CD4-positive, alpha-beta T cell treated with Interleukin-1 beta for 1 hour (primary cell): ENCODE measurements at regions not wholly inside any gene's neighbourhood (a gene's known extent, or its start where the extent isn't known, plus 50 kb on each side); places are given as distances from the start of the nearest gene placed in this dataset.

Experiments
- DNase-seq, 2 donors: peaks; one replicate each; pipeline ENCODE4 v3.0.0-alpha.2; 2020 to 2022

DNA sequence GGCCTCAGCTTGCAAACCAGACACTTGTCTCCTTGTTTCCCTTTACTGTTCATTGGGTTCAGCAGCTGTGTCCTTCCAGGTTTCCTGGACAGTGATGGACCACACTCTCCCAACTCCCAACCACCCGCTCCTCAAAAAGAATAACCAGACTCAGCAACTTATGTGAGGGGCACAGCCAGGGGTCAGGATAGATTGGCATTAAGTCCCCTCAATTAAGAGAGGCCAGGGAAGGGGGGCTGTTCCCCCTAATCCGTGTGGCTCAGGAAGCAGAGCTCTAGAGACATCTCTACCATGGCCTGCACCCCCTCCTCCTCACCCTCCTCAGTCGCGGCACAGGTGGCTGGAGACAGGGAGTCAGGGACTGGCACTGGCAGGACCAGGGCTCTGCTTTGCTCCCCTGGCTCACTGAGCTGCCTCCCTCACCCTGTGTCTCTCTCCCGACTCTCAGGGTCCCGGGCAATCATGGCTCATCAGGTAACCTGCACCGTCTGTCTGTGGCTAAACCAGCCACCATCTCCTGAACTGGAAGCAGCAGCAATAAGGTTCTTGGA lies 111.7 kb downstream of the ZNF280B start:
- no peak for DNase-seq

GRCh38 chr22:22397292-22397870 lies 111.2 kb downstream of the ZNF280B start:
- no peak for DNase-seq

DNA sequence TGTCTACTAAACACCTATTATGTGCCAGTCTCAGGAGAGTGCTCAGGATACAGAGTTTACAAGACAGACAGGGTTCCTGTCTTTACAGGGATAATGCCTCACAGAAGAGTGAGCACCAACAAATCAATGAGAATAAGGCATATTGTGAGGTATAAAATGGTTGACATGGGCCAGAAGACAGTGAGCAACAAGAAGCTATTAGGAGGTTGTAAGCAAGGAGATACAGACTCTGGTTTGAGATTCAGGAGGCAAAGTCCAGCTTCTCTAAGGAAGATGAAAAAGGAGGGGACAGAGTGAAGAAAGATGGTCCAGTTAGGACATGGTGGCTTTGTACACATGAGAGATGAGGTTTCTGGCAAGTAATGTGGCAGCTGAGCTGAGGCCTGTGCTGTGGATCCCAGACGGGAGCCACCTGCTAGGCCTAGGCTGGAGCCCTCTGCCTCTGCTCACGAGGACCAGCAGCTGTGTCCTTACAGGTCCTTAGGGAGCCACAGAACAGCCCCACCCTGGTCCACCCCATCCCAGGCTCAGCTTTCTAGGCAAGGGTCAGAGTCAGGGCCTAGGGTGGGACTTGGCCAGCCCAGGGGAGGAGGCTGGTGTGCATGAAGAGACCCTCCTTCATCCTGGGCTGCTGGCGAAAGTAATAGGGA lies 110.5 kb downstream of the ZNF280B start:
- DNase-seq, result no peak

DNA sequence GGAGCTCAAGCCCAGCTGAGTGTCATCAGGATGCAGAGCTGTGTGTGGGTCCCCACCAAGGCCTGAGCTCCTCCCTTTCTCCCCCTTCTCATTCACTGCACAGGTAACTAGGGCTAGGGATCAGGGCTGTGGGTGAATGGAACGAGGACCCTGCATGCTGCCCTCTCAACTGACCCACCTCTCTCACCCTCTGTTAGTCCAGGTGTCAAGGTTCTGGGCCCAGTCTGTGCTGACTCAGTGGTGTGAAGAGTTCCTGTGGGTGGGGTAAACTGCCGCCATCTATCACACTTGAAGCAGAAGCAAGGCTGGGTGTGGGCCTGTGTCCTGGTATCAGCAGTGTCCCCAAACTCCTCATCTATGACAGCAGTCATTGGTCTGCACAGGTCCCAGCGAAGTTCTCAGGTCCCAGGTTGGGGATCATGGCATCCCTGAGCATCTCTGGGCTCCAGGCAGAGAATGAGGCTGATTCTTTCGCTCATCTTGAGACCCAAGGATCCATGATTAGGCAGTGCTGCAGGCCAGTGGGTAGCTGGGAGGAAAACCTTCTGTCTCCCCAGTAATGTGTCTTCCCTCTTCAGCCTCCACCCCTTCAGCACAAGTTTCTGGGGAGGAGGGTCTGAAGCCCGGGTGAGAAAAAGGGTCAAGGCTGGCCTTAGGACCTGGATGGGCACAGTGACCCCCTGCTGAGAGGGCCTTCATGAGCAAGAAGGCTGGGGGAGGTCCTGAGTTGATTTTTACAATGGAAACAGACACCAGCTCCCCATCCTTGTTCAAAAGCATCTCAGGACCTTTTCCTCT lies 109.8 kb downstream of the ZNF280B start:
- DNase-seq, result no peak

DNA sequence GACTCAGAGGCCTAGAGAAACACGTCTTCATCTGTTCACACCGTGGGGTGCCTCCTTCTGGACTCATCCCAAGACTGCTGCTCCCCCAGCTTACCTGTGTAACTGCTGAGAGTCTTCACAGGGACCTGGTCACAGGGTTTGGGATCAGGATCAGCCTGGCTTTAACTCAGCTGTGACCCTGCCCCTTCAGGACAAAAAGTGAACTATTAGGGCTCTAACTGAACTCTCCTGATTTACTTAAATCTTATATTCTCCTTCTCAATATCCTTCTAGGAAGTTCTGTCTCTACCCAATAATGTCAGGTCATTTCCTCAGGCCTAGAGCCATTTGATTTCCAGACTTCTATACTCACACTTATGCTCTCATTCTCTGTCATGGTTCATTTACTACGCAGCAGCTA lies 108.4 kb downstream of the ZNF280B start:
- DNase-seq, result no peak

DNA sequence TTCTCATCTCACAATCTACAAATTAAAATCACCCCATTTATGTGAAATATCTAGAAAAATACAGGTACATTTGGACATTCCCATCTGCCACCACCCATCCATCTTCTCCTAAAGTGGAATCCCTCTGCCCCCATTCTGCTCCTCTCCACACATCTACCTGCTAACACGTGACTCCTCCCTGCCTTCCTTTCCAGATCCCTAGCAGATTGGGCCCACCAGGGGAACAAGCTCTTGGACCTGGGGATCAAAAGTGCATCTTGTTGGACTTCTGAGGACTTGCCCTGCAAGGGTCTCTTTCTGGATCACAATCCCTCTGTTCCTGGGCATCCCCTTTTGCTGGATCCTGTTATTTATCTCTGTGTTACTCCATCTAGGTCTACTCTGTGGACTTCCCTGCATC lies 107.6 kb downstream of the ZNF280B start:
- no peak for DNase-seq

GRCh38 chr22:22401381-22401780 lies 107.2 kb downstream of the ZNF280B start:
- no peak for DNase-seq

DNA sequence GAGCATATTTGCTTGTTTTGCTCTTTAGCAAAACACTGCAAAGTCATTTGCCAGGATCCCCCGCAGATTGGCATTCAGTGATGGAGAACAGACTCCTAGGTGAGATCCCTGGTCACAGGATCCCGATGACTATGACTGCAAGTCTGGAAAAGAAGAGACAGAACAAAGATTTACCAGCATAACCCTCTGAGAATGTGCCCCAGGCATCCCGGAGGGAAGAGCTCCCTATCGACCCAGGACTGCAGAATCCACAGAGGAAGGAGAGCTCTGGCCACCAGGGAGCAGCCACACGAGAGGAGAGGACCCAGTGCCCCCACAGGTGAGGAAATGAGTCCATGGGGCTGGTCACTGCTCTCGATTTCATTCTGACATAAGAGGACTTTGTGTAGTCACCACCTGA lies 105.2 kb downstream of the ZNF280B start:
- no peak for DNase-seq

DNA sequence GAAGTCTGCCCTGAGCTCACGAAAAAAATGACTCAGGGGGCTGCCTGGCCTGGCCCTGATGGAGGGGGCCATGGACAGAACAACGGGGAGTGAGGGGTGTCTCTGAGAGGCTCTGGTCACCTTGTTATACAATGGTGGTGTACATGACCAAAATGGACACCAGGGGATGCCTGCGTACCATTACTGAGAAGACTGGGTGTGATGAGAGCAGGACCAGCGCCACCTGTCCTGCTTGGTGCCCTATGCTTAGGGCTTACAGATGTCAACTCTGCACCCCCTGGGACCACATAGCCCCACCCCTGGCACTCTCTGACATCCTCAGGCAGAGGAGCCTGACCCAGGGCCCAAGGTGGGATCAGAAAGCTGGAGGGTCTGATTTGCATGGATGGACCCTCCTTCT lies 104.8 kb downstream of the ZNF280B start:
- no peak for DNase-seq

DNA sequence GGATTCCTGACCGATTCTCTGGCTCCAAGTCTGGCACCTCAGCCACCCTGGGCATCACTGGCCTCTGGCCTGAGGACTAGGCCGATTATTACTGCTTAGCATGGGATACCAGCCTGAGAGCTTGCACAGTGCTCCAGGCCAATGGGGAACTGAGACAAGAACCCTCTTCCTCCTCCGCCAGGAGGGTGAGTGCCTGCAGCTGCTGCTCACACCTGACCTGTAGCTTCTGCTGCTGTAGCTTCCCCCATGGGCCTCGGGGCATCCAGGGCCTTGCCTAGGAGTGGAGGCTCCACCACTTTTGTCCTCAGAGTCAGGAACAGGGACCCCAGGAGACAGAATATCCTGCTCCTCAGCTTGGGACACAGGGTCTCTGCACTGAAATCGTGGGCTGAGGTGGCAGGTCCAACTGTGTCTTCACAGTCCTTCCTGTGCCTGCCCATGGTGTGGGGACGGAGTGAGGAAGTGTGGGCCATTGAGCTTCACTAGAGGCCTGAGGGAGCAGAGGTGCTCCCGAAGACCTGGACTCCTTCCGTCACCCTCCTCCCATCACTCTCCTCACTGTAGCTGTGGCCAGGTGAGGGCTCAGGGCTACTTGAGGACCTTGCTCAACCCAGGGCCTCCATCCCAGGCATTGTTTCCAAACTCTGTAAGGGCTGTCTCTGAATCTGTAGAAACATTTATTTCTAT lies 103.8 kb downstream of the ZNF280B start:
- DNase-seq, result peak in 1 of 2 donors; percentile 55

- DNase-seq, result no peak
Measured at GRCh38 chr22:22406445-22407027, 102.0 kb downstream of the ZNF280B start.

- DNase-seq, result no peak
Measured at GRCh38 chr22:22407061-22407460, 101.5 kb downstream of the ZNF280B start.

- no peak for DNase-seq
Measured at GRCh38 chr22:22408269-22408668, 100.3 kb downstream of the ZNF280B start.

- DNase-seq, result peak in 1 of 2 donors; percentile 18
Measured at GRCh38 chr22:22408731-22409696, 99.5 kb downstream of the ZNF280B start.

GRCh38 chr22:22410121-22410520 lies 98.4 kb downstream of the ZNF280B start:
- peak in 1 of 2 donors; percentile 69 for DNase-seq

DNA sequence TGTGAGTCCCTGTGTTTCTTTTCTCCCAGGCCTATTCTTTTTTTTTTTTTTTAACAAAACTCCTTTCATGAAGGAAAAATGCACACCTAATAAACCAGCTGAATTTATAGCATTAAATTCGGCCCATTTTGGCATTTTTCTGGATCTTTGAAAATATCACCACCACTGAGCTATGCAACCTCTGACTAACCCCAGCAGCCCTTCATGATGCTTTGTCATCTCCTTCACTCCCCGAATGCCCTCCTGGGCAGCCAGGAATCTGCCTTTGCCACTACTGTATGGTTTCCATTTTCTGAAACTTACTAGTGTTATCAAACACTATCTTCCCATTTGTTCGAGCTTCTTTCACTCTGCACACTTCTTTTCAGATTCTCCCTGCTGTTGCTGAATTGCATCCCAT lies 97.9 kb downstream of the ZNF280B start:
- DNase-seq, result no peak

GRCh38 chr22:22414266-22414665 lies 94.3 kb downstream of the ZNF280B start:
- no peak for DNase-seq

GRCh38 chr22:22417495-22418162 lies 90.9 kb downstream of the ZNF280B start:
- no peak for DNase-seq

DNA sequence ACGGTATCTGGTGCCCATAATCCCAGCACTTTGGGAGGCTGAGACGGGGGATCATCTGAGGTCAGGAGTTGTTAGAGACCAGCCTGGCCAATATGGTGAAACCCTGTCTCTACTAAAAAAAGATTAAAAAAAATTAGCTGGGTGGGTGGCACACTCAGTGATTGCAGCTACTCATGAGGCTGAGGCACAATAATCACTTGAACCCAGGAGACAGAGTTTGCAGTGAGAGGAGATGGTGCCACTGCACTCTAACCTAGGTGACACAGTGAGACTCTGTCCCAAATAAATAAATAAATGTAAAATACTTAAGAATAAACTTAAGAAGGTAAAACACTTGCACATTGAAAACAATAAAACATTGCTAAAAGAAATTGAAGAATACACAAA lies 90.4 kb downstream of the ZNF280B start:
- no peak for DNase-seq

DNA sequence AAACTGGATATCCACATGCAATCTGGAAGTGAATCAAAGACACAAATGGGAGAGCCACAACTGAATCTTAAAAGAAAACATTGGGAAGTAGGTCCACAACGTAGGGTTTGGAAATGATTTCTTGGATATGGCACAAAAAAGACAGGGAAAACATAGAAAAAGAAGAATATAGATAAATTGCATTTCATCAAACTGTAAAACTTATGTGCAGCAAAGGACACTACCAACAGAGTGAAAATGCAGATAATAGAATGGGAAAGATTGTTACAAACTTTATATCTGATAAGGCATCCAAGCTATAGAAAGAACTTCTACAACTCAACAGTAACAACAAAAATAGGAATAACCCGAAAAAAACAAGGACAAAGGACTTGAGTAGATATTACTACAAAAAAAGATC lies 89.6 kb downstream of the ZNF280B start:
- no peak for DNase-seq

- DNase-seq, result no peak
Measured at GRCh38 chr22:22420580-22420979, 88.0 kb downstream of the ZNF280B start.
